ENCODE measurements at regions not wholly inside any gene's neighbourhood (a gene's known extent, or its start where the extent isn't known, plus 50 kb on each side); places are given as distances from the start of the nearest gene placed in this dataset.
"Not testable (repeated sequence)": the region's sequence is repeated elsewhere in the genome, so short reads cannot be mapped to it uniquely, and the experiment has no call there.

DNA sequence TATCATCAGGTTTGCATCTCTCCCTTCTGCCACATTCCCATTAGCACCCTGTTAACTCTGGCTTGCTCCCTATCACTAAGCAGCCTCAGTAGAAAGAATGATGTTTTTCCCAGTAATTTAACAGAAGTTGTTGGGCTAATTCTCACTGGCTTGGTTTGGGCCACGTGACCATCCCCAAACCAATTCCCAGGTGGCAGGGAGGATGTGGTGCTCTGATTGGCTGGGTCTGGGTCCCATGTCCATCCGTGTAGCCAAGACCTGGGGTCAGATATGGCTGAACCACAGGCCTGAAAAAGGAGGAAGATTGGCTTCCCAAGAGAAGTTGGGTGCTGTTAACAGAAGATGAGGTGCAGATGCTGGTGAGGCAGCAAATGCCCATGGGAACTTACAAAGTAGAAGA, 122.0 kb downstream of the BOD1 start:
- no peak for DNase-seq

DNA sequence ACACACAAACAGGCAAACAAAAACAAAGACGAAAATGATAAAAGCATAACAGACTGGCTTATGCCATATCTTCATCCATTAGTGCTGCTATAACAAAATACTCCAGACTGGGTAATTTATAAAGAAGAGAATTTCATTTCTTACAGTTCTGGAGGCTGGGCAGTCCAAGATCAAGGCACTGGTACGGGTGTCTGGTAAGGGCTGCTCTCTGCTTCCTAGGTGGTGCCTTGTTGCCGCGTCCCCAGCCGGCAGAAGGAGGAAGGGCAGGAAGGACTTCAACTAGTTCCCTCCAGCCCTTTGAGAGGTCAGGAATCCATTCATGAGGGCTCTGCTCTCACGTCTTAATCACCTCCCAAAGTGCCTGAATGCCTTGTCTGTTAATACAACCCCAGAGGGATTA, 122.6 kb downstream of the BOD1 start:
- DNase-seq = no peak

DNA sequence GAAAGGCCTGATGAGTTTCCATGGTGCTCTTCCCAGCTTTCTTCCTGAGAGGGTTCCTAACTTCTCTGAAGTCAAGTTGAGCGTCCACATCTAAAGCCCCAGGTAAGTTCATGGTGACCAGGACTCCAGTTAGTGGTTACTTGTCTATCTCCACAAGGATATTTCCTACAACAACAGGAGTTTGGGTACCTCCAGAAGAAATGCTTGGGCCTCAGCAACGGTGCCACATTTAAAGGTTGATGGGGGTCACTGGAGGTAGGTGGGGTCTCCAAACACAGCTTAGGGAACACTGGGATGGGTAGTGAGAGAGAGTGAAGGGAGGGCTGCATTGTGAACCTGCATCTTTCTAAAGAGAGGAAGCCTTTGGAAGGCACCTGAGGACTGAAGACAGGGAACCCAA, 123.4 kb downstream of the BOD1 start:
- no peak for DNase-seq

DNA sequence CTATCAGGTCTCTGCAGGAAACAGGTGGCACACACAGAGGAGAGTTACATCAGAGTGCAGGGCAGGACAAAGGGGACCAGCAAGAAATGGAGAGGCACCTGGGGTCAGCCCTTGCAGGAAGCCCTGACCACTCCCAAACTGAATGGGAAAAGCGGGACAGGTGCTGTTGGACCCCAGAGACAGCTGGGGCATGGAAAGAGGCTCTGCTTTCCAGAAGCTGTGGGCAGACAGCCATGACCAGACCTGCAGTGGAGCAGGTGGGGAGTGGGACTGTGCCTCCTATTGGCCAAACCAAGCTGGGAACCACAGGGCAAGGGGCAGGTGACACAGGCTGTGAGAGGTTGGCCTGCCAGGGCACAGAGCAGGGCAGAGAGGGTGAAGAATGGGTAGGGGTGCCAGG, 125.8 kb downstream of the BOD1 start:
- no peak for DNase-seq

DNA sequence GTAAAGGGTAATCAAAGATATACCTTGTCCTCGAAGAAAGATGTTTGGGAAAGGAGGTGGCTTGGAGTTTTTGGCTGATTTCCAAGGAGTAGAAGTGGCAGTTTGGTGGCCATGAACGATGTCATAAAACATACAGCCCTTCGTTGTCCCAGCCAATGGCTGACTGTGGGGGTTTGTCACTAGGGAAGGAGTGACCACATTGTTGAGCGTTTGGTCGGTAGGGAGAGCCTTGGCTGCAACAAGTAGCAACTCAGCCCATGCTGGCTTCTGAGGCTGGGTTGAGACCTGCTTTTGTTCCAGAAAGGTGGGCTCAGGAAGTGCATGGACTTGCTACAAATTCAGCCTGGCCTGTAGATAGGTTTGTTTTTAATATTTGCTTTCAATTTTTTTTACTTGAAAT, 128.3 kb downstream of the BOD1 start:
- no peak for DNase-seq

- DNase-seq = no peak
These were observed 129.2 kb downstream of the BOD1 start for GRCh38 chr5:173487300-173487699.

- no peak for DNase-seq
These were observed 129.9 kb downstream of the BOD1 start for GRCh38 chr5:173486355-173487225.

GRCh38 chr5:173484569-173484968, 131.9 kb downstream of the BOD1 start:
- no peak for DNase-seq

DNA sequence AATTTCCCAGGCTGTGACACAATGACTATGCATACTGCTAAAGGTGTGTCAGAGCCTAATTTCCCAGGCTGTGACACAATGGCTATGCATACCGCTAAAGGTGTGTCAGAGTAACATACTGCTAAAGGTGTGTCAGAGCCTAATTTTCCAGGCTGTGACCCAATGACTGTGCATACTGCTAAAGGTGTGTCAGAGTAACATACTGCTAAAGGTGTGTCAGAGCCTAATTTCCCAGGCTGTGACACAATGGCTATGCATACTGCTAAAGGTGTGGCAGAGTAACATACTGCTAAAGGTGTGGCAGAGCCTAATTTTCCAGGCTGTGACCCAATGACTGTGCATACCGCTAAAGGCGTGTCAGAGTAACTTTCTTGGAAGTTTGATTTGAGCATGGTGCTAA, 132.9 kb downstream of the BOD1 start:
- DNase-seq = not testable (repeated sequence)

GRCh38 chr5:173483160-173483559, 133.3 kb downstream of the BOD1 start:
- no peak for DNase-seq

DNA sequence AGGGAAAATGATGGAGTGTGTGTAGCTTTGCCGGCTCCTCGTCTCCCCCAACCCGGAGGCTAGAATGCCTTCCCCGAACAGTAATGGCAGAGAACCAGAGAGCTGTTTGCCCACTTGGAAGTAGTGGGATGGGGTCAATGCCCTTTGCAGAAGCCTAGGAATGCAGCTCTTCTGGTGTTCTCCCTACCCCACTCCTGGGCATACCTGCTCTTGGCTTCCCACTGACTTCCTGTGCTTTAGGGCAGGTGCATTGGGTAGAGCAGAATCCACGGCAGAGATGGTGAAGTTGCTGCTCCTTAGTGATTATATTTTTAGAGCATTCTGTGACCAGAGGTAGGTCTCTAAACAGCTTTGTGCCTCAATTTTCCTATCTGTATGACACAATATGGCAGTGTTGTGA, 134.6 kb downstream of the BOD1 start:
- no peak for DNase-seq

- DNase-seq = no peak
These were observed 135.6 kb downstream of the BOD1 start for GRCh38 chr5:173480896-173481295.

DNA sequence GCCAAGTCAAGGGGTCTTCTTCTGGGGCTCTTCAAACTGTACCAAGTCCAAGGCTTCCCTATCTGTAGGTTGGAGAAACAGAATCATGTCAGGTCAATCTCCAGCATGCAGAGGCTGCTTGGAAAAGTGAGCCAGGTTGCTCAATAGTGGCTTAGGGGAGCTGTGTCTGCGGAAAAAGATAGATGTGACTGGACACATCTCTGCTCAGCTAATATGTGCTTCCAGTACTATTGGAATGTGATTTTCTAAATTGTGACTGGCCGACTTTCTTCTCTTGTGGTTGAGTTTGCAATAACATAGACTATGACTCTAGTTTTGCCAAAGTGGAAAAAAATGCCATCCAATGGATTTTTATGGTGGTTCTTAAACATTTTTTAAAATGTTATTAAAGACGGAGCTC, 136.7 kb downstream of the BOD1 start:
- no peak for DNase-seq

DNA sequence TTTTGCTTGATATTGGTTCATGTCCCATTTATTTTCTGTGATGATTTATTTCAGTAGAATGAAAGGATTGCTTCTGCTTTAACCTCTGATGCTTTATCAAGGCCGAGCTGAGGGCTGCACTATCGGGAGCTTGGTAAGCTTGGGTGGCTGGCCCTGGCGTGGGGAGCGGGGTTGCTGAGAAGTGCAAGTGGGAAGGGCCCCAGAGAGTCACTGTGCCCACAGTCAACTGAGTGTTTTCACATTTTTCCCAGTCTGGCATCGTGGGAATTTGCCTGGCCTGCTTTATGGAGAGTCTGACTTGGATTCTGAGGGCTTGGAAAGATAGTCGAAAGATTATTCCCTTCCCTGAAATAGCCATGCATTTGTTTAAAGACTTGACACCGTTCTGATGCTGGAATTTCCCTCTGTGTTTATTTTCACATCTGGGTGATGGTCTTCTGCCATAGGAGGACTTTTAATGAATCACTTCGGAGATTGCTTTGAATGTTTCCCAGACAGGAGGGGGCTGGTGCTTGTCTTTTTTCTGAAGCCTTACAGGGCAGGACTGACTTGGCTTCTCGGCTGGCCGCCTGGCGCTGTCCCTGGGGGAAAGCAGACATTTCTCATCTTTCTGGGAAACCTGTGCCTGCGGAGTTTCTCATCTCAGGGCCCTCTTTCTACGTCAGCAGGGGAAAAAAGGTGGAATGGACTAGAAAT, 139.0 kb downstream of the BOD1 start:
- DNase-seq = no peak

- DNase-seq = no peak
These were observed 140.7 kb downstream of the BOD1 start for GRCh38 chr5:173475780-173476179.

- DNase-seq = no peak
These were observed 141.6 kb downstream of the BOD1 start for GRCh38 chr5:173474881-173475287.

DNA sequence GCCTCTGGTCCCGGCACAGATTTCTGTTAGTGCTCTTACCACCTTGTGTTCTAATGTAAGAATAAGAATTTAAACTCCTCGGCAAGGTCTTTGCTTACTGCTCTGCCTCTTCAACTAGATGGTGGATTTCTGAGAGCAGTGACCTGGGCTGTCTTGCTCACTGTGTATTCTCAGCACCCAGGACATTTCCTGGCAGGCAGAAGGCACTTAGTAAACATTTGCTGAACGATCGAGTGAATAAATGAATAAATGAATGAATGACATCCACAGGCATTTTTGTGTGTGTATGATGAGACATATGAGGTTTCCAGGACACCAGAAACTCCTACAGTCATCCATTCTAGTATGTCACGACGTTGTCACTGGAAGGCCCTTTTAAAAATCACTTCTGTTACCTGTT, 143.2 kb downstream of the BOD1 start:
- no peak for DNase-seq

DNA sequence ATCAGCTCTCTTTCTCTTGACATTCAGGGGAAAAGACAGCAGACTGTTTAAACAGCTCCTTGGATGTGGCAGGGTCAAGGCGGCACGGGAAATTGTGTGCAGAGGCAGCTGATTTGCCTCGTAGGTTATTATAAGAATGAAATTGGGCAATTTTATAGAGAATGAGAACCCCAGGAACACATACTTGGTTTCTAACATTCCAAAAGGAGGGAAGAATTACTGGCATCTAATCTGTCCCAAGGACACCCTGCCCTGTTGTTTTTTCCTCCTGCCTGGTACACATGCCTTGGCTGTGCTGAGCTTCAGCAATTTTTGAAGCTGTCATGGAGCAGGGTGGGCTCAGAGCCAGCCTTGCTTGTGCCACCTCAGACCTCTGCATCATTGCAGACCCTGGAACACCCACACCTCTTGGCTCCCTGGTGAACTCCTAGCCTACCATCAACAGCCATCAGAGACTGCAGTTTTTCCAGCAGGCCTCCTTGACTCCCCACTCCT, 143.6 kb downstream of the BOD1 start:
- DNase-seq = no peak

DNA sequence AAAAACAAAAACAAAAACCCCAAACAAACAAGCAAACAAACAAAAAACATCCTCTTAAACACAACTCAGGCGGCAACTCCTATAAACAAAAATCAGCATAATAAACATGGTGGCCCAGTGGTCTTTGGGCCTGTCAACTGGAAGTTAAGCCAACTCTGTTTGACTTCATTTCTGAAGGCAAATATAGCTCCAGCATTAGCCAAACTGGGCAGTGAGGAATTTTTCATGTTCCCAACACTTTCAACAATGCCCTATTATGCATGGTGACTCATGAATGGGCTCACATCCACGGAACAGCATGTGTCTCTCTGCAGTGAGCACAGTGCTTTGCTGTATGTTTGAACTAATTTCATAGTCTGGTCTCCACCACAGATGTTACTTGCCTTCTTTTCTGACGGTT, 143.9 kb upstream of the STC2 start:
- no peak for DNase-seq

GRCh38 chr5:173468821-173469251, 140.6 kb upstream of the STC2 start:
- DNase-seq = no peak

- no peak for DNase-seq
These were observed 138.0 kb upstream of the STC2 start for GRCh38 chr5:173466227-173466626.

- DNase-seq = no peak
These were observed 136.6 kb upstream of the STC2 start for GRCh38 chr5:173464813-173465212.

DNA sequence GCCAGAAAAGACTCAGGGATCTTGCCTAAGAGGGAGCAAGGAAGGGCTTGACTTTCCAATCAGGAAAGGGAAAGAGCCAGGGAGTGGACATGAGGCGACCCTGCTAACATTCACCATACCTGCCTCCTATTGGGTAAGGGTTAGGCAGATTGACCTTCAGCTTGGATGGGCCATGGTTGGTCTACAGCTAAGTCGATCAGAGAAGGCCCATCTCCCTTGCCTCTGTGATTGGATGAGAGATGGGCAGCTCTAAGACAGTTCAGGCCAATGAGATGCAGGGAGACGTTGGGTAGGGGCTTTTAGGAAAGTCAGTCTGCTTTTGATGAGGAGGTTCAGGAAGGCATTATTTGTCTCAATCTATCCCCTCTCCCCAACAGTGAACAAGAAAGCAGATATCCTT, 135.0 kb upstream of the STC2 start:
- DNase-seq = no peak

Measured in NCI-H82 (cell line).